GM18909 (cell line): ENCODE measurements at regions not wholly inside any gene's neighbourhood (a gene's known extent, or its start where the extent isn't known, plus 50 kb on each side); places are given as distances from the start of the nearest gene placed in this dataset.
"Not testable (repeated sequence)": the region's sequence is repeated elsewhere in the genome, so short reads cannot be mapped to it uniquely, and the experiment has no call there.

Source experiments
- ATAC-seq: cut with Tn5 transposase; IDR thresholded peaks from one replicate; pipeline ENCODE4 v1.9.1; 2021; ENCODE audit warnings: mild to moderate bottlenecking; ENCODE audit not compliant: unreplicated experiment, poor library complexity

DNA sequence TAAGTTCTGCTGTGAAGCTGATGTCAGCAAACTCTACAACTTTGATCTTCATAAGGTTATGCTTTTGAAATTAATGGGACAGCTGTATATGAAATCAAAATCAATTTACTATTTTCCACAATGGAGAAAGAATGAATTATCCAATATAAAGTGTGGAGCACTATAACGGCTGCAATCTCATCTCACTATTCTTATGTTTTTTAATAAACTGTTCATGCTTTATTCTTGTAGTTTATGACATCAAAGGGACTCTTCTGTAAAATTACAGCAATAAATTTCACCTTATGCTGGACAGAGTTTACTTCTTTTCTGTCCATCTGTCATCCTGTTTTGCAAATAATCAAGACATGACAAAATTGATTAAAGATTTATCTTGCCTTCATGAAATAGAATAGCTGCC lies 192.5 kb downstream of the TECRL start:
- no peak for ATAC-seq

- no peak for ATAC-seq
These were observed 203.9 kb downstream of the TECRL start for GRCh38 chr4:64205376-64205775.

- ATAC-seq, result no peak
These were observed 209.2 kb downstream of the TECRL start for GRCh38 chr4:64200001-64200555.

GRCh38 chr4:64195582-64195981 lies 213.7 kb downstream of the TECRL start:
- ATAC-seq, result no peak

DNA sequence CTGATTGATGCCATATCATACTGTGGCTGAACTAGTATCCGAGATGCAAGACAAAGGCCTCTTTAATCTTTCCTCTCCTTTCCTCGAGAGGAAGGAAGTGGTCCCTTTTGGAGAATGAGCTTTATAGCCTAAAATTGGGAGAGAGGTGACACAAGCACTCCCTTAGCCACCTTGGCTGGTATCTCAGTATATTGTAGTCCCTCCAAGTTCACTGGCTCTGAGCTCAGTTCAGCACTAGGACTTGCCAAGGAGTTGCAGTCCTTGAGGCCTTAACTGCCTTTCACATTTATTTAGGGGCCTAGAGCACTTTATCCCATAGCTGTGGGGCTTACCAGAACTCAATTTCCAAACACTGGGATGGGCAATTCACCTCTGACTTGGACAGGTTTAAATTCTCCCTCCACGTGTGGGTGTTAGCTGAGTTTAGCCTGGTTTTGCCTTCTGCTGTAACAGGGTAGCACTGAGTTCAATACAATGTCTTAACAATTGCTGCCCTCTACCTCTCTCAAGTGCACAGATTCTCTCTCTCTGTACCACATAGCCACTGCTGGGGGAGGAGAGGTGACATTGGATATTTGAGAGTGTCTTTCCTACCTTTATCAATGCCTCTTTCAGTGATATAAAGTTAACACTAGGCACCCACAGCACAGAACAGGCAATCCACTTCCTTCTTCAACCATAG lies 216.4 kb downstream of the TECRL start:
- ATAC-seq, result no peak

- ATAC-seq, result no peak
These were observed 234.9 kb downstream of the TECRL start for GRCh38 chr4:64174247-64174882.

DNA sequence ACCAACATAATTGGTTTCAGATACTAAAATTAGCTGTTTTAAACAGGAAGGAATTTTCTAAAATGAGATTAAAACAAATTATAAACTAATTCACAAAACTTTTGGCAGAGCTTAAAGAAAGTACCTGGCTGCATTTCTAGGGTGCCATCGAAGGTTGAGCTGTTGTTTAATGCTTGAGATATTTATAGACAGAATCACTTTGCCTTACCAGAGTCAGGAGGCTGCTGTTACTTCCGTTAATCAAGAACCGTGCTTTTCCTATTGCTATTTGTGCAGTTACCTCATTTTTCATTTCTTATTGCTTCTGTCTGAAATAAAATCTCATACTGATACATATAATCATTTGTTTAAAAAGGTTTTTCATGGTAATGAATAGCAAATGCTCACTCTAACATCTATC lies 242.9 kb downstream of the TECRL start:
- ATAC-seq, result no peak

- peak; percentile 85 for ATAC-seq
These were observed 250.5 kb downstream of the TECRL start for GRCh38 chr4:64158648-64159326.

DNA sequence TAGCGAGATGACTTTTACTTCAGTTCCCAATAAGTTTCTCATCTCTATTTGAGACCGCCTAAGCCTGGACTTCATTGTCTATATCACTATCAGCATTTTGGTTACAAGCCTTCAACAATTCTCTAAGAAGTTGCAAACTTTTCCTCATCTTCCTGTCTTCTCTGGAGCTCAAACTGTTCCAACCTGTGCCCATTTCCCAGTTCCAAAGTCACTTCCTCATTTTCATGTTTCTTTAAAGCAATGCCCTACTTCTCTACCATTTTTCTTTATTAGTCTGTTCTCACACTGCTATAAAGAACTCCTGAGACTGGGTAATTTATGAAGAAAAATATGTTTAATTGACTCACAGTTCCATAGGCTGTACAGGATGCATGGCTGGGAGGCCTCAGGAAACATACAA lies 251.9 kb downstream of the TECRL start:
- no peak for ATAC-seq

DNA sequence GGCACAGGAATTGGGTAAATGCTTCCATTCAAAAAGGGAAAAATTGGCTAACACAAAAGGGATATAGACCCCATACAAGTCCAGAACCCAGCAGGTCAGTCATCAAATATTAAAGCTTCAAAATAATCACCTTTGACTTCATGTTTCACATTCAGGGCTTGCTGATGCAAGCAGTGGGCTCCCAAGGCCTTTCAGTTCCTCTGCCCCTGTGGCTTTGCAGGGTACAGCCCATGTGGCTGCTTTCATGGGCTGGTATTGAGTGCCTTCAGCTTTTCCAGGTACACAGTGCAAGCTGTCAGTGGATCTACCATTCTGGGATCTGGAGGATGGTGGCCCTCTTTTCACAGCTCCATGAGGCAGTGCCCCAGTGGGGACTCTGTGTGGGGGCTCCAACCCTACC lies 253.0 kb downstream of the TECRL start:
- no peak for ATAC-seq

GRCh38 chr4:64146030-64146429 lies 263.2 kb downstream of the TECRL start:
- no peak for ATAC-seq

DNA sequence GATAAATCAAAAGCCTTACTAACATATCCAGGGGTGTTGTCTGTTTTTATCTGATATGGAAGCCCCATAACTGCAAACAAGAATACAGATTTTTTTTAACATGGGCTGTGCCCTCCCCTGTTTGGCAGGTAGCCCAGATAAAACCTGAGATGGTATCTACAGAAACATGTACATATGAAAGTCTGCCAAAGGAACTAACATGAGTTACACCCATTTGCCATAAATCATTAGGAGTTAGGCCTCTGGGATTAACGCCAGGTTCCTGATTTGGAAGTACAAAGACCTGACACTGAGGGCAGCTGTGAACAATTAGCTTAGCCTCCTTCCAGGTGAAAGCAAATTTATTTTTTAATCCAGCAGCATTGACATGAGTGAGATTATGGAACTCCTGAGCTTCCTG lies 264.3 kb downstream of the TECRL start:
- no peak for ATAC-seq

DNA sequence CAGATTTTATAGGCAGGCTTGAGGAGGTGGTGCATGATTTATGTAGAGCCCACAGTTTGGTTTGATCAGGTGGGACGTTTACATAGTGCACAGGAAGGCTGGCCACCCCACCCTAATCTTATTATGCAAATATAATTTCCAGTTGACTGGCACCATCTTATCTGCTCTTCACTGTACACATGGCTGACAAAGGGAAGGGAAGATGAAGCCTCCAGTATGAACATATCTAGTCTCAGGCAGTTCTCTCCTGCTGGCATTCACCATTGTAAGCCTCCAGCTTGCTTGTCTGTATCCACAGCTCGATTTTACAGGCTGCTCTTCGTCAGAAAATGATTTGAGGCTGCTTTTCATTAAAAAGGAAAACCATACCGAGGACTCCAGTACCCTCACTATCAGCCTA lies 278.3 kb downstream of the TECRL start:
- no peak for ATAC-seq

- no peak for ATAC-seq
These were observed 283.9 kb downstream of the TECRL start for GRCh38 chr4:64125354-64125753.

- no peak for ATAC-seq
These were observed 287.4 kb downstream of the TECRL start for GRCh38 chr4:64121803-64122202.

DNA sequence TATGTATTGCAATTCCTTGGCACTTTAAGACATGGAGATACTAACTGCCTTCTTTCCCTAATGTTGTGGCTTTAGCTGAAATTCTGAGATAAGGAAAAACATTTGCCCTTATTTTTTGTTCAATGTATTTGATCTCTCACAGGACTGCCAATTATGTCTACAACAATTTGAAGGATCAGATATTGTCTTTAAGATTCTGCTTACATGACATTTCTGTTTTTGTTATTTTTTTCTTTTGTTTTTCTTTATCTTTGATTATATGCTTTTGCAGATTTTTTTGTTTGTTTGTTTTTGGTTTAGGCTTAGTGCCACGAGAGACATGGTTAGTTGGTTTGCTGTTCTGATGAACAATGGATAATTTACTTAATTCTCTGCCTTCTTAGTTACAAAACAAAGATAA lies 303.3 kb downstream of the TECRL start:
- no peak for ATAC-seq

- no peak for ATAC-seq
These were observed 313.9 kb downstream of the TECRL start for GRCh38 chr4:64095398-64095797.

DNA sequence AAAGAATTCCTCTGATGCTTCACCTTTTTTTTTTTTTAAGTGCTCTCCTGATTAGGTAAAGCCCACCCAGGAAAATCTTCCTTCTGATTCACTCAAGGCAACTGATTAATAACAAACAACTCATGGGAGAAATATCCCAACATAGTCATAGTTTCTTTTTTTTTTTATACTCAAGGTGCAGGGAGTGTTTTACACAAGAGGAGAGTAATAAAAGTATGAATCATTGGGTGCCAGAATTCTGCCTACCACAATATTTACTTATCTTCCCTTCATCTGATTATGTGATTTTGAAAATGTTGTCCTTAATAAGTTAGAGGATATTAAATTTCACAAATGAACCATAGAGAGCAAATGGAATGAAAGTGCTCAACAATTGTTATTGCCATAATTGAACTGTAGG lies 329.9 kb downstream of the TECRL start:
- no peak for ATAC-seq

DNA sequence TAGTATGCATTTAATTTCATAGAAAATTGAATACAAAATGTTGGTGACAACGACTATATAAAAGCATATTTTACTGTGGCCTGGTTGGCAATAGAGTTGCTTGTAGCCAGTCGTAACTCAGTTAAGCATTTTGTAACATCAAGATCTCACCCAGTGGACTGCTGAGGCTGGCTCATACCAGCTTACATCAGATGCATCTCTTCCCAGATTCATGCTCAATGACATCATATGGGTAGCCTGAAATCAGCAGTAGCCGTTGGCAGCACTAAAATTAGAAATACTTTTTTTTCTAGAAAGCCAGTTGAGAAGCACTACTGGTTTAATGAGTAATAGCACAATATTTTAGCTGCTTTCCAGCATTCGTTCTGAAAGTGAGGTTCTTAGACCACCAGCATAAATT lies 341.2 kb downstream of the TECRL start:
- ATAC-seq, result no peak

- no peak for ATAC-seq
These were observed 346.3 kb downstream of the TECRL start for GRCh38 chr4:64062991-64063390.

DNA sequence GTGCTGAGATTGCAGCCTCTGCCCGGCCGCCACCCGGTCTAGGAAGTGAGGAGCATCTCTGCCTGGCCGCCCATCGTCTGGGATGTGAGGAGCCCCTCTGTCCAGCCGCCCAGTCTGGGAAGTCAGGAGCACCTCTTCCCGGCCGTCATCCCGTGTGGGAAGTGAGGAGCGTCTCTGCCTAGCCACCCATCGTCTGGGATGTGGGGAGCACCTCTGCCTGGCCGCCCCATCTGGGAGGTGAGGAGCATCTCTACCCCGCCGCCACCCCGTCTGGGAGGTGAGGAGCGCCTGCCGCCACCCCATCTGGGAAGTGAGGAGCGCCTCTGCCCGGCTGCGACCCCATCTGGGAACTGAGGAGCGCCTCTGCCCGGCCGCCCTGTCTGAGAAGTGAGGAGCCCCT lies 372.2 kb downstream of the TECRL start:
- not testable (repeated sequence) for ATAC-seq
